Stimulated activated CD4-positive, alpha-beta T cell treated with anti-CD3 and anti-CD28 coated beads, Interleukin-1b, Interleukin-23, amount 100 ng/mL, for 24 hours (primary cell): ENCODE measurements at regions not wholly inside any gene's neighbourhood (a gene's known extent, or its start where the extent isn't known, plus 50 kb on each side); places are given as distances from the start of the nearest gene placed in this dataset.

Source experiments
- DNase-seq, 4 experiments: peaks; one replicate each; pipeline ENCODE4 v3.0.0-alpha.2; 2020; ENCODE audit warnings: low read depth in 4 of 4, low spot score in 1 of 4

DNA sequence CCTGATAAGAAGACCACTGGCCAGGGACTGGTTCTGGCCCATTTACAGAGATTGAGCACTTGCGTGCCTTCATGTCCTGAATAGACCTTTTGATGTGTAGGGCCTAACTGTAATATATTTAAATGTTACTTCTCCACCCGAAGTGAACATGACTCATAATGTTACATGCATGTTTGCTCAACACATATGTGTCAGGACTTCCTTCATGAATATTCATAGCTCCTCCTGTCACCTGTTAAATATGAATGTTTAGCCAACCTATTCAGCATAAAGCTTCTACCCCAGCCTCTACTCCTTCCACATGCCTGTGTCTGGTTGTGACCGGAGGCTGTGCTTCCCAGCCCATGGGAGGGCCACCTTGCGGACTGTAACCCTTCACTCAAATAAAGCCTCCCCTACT is 457.5 kb downstream of the IRX1 start:
- no peak for DNase-seq

DNA sequence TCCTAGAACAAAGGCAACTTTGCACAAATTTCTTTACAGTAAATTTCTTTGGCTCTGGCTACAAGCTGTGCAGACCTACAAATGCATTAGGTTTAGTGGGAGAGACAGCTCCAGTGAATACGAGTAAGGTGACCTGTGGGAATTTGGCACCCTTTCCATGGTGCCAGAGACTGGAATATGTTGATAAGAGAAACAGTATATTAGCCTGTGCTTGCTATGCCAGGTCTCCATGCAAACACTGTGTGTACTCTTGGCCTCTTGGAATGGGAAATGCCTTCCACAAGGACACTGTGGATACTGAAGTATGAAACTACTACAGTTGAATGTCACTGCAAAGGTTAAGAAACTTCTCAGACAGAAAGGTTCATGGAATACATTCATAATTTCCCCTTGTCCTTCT is 458.5 kb downstream of the IRX1 start:
- no peak for DNase-seq

DNA sequence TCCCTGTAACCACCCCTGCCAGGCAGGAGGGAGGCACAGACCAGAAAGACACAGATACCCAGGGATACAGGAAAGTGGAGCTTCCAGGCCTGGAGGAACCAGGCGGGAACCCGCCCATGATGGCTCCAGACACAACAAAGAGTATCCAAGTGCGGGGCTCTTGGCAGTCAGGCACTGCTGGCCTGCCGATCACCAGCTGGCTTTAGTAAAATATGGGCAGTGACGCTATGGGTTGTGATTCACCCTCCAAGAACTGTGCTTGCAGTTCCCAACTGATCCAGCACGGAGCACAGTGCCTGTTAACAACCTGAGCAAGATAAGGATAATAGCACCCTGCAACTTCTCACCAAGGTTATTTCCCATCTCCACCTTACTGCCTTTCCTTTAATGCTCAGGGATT is 463.3 kb downstream of the IRX1 start:
- DNase-seq = no peak

DNA sequence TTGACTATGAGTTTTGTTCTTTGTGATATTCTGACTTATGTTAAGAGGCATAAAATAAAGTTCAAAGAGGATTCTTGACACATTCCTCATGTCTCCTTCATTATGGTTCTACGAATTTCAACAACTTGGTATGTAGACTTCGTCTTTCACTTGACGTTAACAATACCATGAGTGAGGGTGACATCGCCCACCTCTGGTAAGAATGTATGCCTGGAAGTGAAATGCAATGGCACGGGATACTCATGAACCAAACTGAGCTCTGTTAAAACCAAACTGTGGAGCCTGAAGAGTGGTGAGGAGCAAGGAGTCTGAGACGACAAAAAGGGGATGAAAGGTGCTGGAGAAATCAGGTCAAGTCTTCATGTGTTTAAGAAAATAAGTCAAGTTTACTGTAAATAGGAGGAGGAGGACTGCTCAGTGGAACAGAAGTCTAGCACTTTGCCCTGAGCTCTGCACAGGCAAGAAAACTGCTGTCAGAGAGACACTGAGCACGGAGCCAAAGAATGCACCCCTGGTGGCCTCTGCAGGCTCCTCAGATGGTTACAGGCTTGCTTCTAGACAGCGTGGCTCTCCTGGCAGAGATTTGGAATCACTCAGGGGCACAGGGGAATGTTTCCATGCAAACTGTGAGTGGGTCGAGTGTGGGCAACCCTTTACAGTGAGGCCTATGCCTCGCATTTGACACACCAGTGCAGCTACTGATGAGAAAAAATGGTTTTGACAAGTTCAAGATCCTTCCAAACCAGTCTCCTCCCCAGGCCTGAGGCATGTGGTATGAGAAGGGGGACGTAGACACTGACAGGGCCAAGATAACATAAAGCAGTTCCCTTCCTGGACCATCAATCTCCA is 470.1 kb downstream of the IRX1 start:
- DNase-seq = no peak

DNA sequence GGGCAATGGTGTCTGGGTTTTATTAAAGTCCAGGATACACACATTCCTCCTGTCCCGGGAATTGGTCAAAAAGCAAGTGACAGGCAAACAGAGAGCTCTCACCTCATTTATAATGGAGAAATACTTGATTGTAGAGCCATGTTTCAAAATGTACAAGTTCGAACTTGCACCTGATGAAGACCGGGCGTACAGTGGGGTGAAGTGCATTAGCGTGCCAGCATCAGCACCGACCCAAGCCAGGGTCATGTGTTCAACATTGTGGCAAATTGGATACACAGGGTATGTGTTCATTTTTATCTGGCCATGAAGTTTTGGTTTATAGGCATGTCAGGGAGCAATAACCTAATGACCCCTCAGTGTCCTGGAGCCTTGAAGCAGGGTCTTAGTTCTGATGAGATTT is 472.5 kb downstream of the IRX1 start:
- no peak for DNase-seq

DNA sequence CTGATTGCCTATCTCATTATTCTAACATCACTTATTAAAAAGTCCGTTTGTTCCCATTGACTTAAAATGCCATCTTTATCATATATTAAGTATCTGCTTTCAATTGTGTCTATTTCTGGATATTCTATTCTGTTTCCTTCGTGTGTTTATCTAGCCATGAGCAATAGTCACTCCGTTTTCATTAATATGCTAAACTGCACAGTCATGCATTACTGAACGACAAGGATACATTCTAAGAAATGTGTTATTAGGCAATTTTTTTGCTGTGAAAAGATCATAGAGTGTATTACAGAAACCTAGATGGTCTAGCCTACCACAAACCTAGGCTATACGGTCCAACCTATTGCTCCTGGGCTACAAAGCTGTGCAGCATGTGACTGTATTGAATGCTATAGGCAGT is 482.9 kb downstream of the IRX1 start:
- no peak for DNase-seq

DNA sequence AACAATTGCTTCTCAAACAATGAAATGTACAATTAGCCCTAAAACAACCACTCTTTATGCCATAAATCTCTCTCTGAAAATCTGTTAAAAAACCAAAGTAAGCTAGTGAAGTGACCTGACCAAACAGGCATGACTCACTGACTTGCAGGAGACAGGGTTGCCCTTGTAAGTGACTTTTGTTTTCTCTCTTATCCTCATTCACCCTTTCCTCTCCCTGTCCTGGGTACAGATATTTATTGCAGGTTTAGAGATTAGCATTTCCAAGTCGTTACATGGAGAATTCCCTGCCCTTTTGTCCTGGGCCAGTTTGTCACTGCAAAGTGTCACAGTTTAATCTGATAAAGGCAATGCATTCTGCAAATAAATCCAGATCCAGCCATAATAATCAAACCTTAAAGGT is 484.2 kb downstream of the IRX1 start:
- DNase-seq = no peak

DNA sequence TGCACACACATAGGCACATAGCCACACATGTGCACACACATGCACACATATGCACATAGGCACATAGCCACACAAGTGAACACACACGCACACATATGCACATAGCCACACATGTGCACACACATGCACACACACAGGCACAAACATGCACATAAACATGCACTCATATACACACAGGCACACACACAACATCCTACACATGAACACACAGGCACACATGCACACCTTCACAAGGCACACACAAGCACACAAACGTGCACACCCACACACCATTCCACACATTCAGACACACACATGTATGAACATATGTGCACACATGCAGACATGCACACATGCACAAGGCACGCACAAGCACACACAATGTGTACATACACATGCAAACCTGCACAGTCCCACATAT is 484.7 kb downstream of the IRX1 start:
- DNase-seq = no peak

DNA sequence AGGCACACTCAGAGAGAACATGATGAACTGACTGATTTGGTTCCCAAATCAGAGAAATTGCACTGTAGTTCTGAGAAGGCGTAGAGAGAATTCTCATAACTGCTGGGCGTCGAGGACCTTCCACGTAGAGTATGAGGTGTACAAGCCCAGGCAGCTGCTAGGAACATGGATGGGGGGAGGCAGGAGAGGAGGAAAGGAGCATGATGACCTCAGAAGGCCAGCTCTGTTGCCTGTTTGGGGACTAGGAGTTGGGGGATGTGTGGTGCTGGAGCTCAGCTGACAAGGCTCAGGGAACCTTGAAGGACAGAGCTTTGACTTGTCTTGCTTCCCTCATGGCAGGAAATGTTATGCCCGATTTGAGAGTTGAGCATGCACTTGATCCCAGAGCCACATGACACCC is 485.4 kb downstream of the IRX1 start:
- DNase-seq = no peak

DNA sequence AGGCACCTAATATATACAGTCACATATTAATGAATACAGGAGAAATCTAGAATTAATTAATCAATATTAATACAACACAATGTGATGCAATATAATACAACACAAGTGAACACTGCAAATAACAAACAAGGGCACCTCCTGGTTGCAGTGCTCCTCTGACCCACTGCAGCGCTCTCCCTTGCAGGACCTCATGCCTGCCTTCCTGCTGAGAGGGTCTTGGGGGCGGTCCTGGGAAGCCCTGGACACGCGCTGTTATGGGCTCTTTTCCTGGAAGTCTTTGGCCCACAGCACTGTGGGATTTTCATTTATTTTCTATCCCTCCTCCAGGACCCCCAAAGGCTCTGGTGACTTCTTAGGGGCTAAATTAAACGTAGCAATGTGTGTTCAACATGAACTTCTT is 485.8 kb downstream of the IRX1 start:
- DNase-seq = no peak

DNA sequence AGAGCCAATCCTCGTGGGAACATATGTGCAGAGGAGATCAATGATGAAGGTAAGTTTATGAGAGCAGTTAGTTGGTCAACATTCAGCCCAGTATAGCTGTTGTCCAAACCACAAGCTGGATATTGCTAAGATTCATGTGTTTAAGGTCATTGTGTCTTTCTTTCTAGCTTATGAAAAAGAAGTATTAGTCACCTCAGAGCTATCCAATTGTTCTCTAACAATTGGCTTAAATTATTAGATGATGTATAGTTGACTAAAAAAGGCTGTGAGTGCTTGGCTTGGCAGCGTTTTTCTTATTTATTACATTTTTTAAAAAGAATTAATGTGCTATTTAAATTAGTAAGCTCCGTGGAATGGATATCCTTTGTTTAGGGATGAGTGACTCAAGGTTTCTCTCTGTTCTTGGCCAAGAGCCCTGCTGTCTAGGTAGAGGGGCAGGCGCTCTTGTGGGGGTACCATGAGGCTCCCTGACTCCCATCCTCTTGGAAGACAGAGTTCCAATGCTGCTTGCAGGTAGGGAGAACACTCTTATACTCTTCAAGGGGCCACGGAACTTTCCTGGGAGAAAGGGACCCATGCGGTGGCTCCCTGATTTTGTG is 487.4 kb downstream of the IRX1 start:
- DNase-seq = no peak

DNA sequence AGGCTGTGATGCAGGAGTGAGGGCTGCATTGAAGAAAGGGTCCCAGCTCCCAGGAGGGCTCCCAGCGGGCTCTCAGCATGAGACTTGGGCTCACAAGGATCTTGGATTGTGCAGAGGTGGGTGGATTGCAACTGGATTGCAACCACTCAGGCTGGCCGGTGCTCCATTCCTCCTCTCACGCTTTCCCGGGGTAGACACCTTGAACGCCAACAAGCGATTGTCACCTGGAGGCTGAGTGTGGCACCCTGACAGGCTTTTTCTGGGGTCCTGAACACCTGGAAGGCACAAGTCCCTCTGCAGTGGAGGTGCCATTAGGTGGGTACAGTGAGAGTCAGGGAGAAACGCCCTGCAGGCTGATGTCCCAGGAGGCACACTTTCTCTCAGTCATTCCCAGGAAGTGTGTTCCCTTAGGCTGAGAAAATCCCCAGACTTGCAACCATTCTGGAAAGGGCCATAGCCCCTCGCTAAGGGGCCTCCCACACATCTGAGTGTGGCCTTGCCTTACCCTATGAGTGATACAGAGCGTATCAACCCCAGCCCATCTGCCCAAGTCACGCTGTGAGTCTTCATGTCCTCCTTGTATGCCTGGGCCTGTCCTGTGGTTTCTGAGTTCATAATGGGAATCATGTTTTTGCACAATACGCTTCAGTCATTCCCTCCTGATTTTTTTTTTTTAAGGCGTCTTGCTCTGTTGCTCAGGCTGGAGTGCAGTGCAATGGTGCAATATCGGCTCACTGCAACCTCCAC is 488.1 kb downstream of the IRX1 start:
- no peak for DNase-seq

DNA sequence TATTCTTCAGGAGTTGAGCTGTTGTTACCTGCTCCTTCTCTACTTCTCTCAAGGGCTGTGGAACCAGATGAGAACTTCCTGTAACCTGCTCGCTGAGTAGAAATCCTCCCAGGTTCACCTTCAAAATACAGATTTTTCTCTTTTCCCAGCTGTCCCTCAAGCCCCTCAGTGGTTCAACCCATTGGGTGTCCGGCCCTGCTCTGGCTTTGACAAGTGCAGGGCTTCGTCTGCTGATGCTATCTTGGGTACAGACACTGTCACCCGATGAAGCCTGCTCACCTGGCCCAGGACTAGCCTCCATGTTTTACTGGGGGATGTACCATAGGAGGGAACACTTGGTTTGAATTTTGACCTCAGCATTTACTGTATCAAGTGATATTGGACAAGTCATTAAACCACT is 490.4 kb downstream of the IRX1 start:
- no peak for DNase-seq

DNA sequence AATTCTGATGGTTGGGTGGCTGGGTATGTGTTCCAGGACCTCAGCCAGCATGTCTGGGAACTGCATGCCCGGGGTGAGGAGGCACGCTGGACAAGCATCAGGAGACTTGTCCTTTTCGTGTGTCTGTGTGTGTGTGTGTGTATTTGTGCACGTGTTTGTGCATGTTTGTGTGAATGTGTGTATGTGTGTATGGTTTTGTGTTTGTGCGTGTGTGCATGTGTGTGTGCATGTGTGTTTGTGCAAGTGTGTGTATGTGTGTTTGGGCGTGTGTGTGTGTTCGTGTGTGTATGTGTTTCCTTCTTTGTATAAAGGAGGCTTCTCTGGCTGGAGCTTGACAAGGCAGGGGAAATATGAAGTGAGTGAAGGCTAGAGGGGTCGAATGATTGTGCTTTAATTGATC is 491.5 kb downstream of the IRX1 start:
- no peak for DNase-seq

DNA sequence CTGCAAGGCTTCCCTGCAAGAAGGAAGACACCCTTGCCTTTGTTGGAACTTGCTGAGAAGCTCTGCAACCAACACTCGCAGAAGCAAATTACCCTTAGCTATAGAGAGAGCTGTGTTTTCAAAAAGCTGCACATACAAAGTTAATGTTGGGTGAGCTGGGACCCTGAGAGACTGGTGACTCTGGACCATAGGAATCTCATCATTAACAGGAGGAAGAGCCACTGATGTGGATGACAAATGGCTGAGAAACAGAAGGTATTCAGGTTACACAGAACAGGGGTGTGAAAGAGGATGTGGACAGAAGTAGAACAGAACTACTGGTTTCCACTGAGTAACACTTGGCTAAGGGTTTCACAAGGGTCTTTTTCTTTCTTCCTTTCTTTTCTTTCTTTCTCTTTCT is 493.5 kb downstream of the IRX1 start:
- DNase-seq = no peak

DNA sequence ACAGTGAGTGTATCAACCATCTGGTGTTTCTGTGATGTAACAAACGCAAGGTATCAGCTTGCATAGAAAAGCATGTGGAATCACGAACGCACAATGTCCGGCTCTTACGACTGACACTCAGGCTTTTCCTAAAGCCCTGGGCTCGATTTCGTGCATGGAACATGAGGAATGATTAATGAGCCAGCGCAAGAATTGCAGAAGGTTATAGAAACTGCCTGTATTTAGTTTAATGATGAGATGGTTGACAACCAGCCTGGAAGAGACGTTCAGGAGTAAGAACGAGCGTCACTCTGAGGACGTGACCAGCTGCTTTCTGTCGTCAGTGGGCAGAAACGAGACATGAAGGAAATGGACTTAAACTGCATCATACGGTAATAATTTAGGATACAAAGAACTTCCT is 497.6 kb downstream of the IRX1 start:
- no peak for DNase-seq

DNA sequence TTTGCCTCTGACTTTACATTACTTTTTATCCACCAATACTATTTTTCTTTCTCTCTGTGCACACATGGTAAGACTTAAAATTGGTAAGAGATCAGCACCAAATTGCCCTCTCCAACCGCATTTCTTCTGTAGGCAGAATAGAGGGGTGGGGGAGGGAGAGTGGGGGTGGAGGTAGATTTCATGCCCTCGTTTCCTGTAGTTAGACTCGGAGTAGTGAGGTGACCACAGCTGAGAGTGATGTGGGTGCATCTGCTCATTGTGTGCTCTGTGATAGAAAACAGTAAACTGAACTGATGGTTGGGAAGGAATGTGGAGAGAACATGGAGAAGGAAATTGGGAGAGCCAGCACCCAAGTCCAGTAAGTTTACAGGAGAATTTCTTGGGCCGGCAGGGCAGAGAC is 498.3 kb downstream of the IRX1 start:
- no peak for DNase-seq

DNA sequence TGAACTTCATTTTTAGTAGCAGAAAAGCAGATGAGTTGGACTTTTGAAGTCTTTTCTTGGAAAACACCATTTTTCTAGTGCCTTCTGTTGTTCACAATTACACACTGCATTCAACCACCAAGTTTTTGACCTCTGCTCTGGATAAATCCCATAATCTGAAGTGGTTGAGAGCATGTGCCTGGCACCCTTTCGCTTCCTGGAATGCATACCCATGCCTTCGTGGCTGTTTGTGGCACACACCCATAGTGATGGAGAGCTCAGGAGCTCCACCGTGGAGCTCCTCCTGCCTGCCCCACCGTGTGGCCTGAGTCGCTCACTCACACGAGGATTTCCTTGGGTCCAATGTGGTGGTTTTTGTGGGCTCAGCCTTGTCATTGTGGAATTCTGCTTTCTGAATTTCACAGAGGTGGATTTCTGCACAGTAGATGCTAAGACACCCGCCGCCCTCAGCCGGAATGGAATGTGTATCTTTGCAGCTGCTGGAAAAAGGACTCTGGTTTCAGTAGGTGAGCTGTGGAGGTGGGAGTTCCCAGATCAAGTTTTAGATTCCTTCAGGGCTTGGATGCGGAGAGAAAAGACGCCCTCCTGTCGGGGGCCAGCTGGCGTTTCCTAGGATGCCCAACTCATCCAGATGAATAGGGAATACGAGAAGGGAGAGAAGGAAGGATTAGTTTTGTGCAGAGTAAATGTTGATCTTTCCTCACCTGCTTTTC is 500.4 kb downstream of the IRX1 start:
- DNase-seq = no peak

DNA sequence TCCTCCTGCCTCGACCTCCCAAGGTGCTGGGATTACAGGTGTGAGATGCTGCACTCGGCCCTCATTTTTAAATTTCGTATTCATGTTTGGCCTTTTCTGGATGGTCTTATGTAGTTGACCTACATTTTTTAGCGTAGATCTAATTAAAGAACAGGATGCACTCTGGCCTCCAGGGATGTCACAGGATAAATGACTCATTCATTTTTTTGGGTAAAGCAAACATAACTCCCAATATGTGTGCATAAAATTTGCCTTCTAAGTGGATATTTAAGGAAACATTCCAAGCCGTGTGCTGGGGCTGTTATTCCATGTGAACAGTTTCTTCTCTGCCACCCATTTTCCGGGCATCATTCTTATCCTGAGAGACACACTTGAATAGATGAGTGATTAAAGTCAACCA is 501.6 kb downstream of the IRX1 start:
- DNase-seq = no peak

DNA sequence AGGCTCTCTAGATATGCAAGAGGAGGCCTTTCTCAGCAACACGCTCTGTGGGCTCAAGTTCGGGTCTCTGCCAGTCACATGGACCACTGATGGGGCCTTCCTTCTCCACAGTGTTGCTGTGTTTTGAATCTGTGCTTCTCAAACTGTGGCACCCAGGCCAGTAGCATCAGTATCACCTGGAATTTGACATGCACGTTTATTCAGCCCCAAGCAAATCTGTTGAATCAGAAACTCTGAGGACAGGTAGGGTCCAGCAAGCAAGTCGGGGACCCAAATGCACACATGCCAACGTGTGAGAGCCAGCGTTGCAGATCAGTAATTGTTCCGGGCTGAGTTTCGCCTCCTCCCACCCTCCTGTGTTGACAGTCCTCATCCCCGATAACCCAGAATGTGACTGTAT is 502.6 kb downstream of the IRX1 start:
- no peak for DNase-seq

DNA sequence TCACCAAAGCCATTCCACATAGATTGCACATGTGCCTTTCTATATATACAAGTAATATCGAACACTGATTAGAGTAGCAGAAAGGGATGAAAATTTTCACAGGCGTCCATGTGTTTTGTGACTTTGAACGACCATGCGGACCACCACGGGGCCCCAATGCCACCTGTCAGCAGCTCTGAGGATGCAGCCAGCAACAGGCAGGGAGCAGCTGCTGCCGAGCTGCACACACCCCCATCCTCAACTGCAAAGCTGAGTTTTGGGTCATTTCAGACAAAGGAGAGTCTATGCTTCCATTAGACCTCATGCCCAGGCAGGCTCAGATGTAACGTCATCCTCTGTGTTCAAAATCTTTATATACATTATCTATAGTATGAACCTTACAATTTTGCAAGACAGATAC is 503.8 kb downstream of the IRX1 start:
- no peak for DNase-seq

DNA sequence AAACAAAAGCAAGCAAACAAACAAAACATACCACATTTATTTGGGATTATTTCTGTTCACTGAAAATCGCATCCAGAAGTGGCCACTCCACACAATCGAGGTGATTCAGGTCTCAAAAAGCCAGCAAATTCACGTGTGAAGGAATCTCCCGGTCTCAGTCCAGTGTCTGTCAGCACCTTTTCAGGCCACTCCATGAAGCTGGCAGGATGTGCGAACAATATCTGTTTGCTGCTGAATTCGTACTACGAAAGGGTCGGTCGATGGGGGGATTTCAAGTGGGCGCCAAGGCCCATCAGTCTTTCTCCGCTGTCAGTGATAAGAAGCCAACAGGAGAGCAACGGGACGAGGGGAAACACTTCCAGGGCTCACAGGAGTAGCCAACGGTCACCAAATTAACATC is 505.1 kb downstream of the IRX1 start:
- DNase-seq = no peak
